Astrocyte (in vitro differentiated cells and primary cell): ENCODE measurements at regions not wholly inside any gene's neighbourhood (a gene's known extent, or its start where the extent isn't known, plus 50 kb on each side); places are given as distances from the start of the nearest gene placed in this dataset.

ENCODE experiments used
- DNase-seq: peaks from one replicate; pipeline ENCODE4 v3.0.0-alpha.2; 2010; ENCODE audit warnings: low read depth
- FAIRE-seq: peaks from 2 replicates; lab custom pipeline; 2011; peaks lifted over from hg19 to GRCh38; lab: Jason Lieb, UNC
- H2AFZ ChIP-seq: 2 replicates; pipeline ENCODE4 v1.6.0; 2012; ENCODE audit warnings: low read depth, low read length, inconsistent platforms
- H3K27ac ChIP-seq: 2 replicates; pipeline ENCODE4 v1.5.1; 2011; ENCODE audit warnings: low read depth, low read length, inconsistent platforms
- H3K27me3 ChIP-seq: 2 replicates; pipeline ENCODE4 v1.6.0; 2011; ENCODE audit warnings: low read length, inconsistent platforms; ENCODE audit not compliant: insufficient read depth
- H3K36me3 ChIP-seq: 2 replicates; pipeline ENCODE4 v1.5.1; 2011; ENCODE audit warnings: low read length, inconsistent platforms; ENCODE audit not compliant: insufficient read depth
- H3K4me1 ChIP-seq: 2 replicates; pipeline ENCODE4 v1.5.1; 2011; ENCODE audit warnings: low read length, inconsistent platforms; ENCODE audit not compliant: insufficient read depth
- H3K4me2 ChIP-seq: 2 replicates; pipeline ENCODE4 v1.6.0; 2012; ENCODE audit warnings: low read length, inconsistent platforms
- H3K4me3 ChIP-seq: 2 replicates; pipeline ENCODE4 v1.5.1; 2011; ENCODE audit warnings: low read depth, mild to moderate bottlenecking, low read length, inconsistent platforms; ENCODE audit not compliant: insufficient read depth
- H3K79me2 ChIP-seq: 2 replicates; pipeline ENCODE4 v1.6.0; 2012; ENCODE audit warnings: mild to moderate bottlenecking, low read length, inconsistent platforms; ENCODE audit not compliant: insufficient read depth
- H3K9ac ChIP-seq: 2 replicates; pipeline ENCODE4 v1.6.0; 2012; ENCODE audit warnings: mild to moderate bottlenecking, low read length, inconsistent platforms
- H3K9me3 ChIP-seq: 2 replicates; pipeline ENCODE4 v1.5.1; 2012; ENCODE audit warnings: low read depth, mild to moderate bottlenecking, low read length, inconsistent platforms; ENCODE audit not compliant: insufficient read depth
- H4K20me1 ChIP-seq: 2 replicates; pipeline ENCODE4 v1.6.0; 2012; ENCODE audit warnings: low read length, inconsistent platforms; ENCODE audit not compliant: insufficient read depth
- H3K27ac Mint-ChIP-seq: one replicate; pipeline ENCODE4 v1.8.0; 2021; ENCODE audit warnings: mild to moderate bottlenecking, mixed read lengths; ENCODE audit not compliant: unreplicated experiment
- H3K27me3 Mint-ChIP-seq: one replicate; pipeline ENCODE4 v1.8.0; 2021; ENCODE audit warnings: low read depth, mixed read lengths; ENCODE audit not compliant: unreplicated experiment
- H3K36me3 Mint-ChIP-seq: one replicate; pipeline ENCODE4 v1.8.0; 2021; ENCODE audit warnings: low read depth, mixed read lengths; ENCODE audit not compliant: unreplicated experiment
- H3K4me1 Mint-ChIP-seq: one replicate; pipeline ENCODE4 v1.8.0; 2021; ENCODE audit warnings: low read depth, mixed read lengths; ENCODE audit not compliant: unreplicated experiment
- H3K4me3 Mint-ChIP-seq: one replicate; pipeline ENCODE4 v1.8.0; 2021; ENCODE audit warnings: mild to moderate bottlenecking, moderate library complexity, mixed read lengths; ENCODE audit not compliant: unreplicated experiment
- H3K9me3 Mint-ChIP-seq: one replicate; pipeline ENCODE4 v1.8.0; 2021; ENCODE audit warnings: mild to moderate bottlenecking, mixed read lengths; ENCODE audit not compliant: unreplicated experiment
- EZH2 ChIP-seq: IDR thresholded peaks from 2 replicates; pipeline ENCODE4 v1.6.1; 2012; ENCODE audit warnings: mild to moderate bottlenecking, low read length, inconsistent platforms; ENCODE audit not compliant: insufficient read depth
- TF ChIP-seq, protein P1 (sequence below): IDR thresholded peaks from 2 replicates; pipeline ENCODE4 v1.5.1; 2011; ENCODE audit warnings: low read depth, mild to moderate bottlenecking, inconsistent platforms, low read length, moderate library complexity; ENCODE audit not compliant: insufficient read depth

GRCh38 chr18:67140495-67140894 is 376.0 kb downstream of the DSEL start:
- no peak for TF ChIP-seq EZH2
- TF ChIP-seq, protein P1, sequence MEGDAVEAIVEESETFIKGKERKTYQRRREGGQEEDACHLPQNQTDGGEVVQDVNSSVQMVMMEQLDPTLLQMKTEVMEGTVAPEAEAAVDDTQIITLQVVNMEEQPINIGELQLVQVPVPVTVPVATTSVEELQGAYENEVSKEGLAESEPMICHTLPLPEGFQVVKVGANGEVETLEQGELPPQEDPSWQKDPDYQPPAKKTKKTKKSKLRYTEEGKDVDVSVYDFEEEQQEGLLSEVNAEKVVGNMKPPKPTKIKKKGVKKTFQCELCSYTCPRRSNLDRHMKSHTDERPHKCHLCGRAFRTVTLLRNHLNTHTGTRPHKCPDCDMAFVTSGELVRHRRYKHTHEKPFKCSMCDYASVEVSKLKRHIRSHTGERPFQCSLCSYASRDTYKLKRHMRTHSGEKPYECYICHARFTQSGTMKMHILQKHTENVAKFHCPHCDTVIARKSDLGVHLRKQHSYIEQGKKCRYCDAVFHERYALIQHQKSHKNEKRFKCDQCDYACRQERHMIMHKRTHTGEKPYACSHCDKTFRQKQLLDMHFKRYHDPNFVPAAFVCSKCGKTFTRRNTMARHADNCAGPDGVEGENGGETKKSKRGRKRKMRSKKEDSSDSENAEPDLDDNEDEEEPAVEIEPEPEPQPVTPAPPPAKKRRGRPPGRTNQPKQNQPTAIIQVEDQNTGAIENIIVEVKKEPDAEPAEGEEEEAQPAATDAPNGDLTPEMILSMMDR = no peak
- FAIRE-seq = no peak

DNA sequence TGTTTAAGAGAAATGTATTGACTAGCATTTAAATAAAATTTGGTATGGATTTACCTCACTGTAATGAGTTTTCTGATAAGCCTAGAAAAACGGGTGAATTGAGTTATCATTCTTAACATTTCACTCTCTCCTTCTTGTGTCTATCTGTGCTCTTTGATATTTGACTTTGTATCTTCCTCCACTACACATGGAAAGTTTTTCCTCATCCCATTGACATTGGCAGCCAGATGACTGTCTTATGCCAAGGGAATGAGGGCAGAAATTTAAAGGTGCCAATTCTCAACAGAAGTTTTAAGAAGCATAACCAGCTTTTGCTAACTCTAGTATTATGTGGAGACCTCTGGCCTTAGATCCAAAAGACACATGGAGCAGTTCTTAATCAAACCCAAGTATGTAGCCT is 376.6 kb downstream of the DSEL start:
- no peak overlapping the region for H3K9ac ChIP-seq
- no peaks in the 10 kb centered on the region for H3K27me3 ChIP-seq
- Mint-ChIP-seq H3K27ac (no peak overlapping the region), H3K27me3 (no peaks in the 10 kb centered on the region), H3K9me3 (no peaks in the 10 kb centered on the region), H3K4me1 (no peaks in the 10 kb centered on the region), H3K4me3 (no peak overlapping the region), H3K36me3 (no peaks in the 10 kb centered on the region)
- H3K79me2 ChIP-seq = no peaks in the 10 kb centered on the region
- H2AFZ ChIP-seq = no peak overlapping the region
- H3K4me2 ChIP-seq = no peak overlapping the region
- no peak for DNase-seq
- no peaks in the 10 kb centered on the region for H4K20me1 ChIP-seq
- H3K27ac ChIP-seq = no peak overlapping the region
- H3K4me3 ChIP-seq = no peak overlapping the region
- H3K9me3 ChIP-seq = no peaks in the 10 kb centered on the region
- FAIRE-seq = no peak
- TF ChIP-seq, protein P1 = no peak
- H3K4me1 ChIP-seq = no peaks in the 10 kb centered on the region
- no peaks in the 10 kb centered on the region for H3K36me3 ChIP-seq

More at GRCh38 chr18:67140495-67140894, 376.0 kb downstream of the DSEL start:
- H3K27me3 Mint-ChIP-seq = no peaks in the 10 kb centered on the region
- H3K79me2 ChIP-seq = no peaks in the 10 kb centered on the region
- H3K4me3 Mint-ChIP-seq = no peak overlapping the region
- H3K27ac ChIP-seq = no peak overlapping the region
- H3K36me3 Mint-ChIP-seq = no peaks in the 10 kb centered on the region
- no peaks in the 10 kb centered on the region for H3K9me3 ChIP-seq
- H3K4me2 ChIP-seq = no peak overlapping the region
- no peaks in the 10 kb centered on the region for H3K4me1 ChIP-seq
- H3K27ac Mint-ChIP-seq = no peak overlapping the region
- no peak overlapping the region for H3K9ac ChIP-seq
- no peaks in the 10 kb centered on the region for H3K27me3 ChIP-seq
- no peaks in the 10 kb centered on the region for H4K20me1 ChIP-seq
- H3K4me1 Mint-ChIP-seq = no peaks in the 10 kb centered on the region
- DNase-seq = no peak
- no peaks in the 10 kb centered on the region for H3K36me3 ChIP-seq
- no peaks in the 10 kb centered on the region for H3K9me3 Mint-ChIP-seq
- H2AFZ ChIP-seq = no peak overlapping the region
- no peak overlapping the region for H3K4me3 ChIP-seq

DNA sequence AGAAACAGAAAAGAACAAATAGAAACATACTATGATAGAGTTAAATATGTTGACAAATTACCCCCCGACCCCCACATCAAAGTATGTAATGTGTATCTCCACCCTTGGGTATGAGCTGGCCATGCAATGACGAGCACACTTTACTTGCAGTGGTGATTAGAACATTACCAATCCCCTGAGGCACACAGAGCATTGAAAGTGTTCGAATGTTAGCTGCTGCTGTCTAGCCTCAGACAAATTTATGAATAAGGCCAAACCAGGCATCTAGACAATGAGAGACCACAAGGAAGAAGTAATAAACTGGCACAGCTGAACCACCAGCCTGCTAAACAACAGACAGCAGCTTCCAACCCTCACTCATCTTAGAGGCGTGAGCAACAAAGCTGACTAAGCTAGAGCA is 380.5 kb downstream of the DSEL start:
- H3K27me3 ChIP-seq = no peaks in the 10 kb centered on the region
- H2AFZ ChIP-seq = no peak overlapping the region
- H3K4me3 ChIP-seq = no peak overlapping the region
- H3K9me3 ChIP-seq = no peaks in the 10 kb centered on the region
- Mint-ChIP-seq H3K36me3 (no peaks in the 10 kb centered on the region), H3K9me3 (no peaks in the 10 kb centered on the region), H3K27me3 (no peaks in the 10 kb centered on the region), H3K27ac (no peak overlapping the region), H3K4me1 (no peaks in the 10 kb centered on the region), H3K4me3 (no peak overlapping the region)
- FAIRE-seq = no peak
- H3K36me3 ChIP-seq = no peaks in the 10 kb centered on the region
- no peaks in the 10 kb centered on the region for H3K79me2 ChIP-seq
- TF ChIP-seq EZH2 = no peak
- TF ChIP-seq, protein P1 = no peak
- DNase-seq = no peak
- H3K27ac ChIP-seq = no peak overlapping the region
- no peak overlapping the region for H3K9ac ChIP-seq
- no peak overlapping the region for H3K4me2 ChIP-seq
- no peaks in the 10 kb centered on the region for H4K20me1 ChIP-seq
- H3K4me1 ChIP-seq = no peaks in the 10 kb centered on the region
